ENCODE measurements at regions not wholly inside any gene's neighbourhood (a gene's known extent, or its start where the extent isn't known, plus 50 kb on each side); places are given as distances from the start of the nearest gene placed in this dataset.

DNA sequence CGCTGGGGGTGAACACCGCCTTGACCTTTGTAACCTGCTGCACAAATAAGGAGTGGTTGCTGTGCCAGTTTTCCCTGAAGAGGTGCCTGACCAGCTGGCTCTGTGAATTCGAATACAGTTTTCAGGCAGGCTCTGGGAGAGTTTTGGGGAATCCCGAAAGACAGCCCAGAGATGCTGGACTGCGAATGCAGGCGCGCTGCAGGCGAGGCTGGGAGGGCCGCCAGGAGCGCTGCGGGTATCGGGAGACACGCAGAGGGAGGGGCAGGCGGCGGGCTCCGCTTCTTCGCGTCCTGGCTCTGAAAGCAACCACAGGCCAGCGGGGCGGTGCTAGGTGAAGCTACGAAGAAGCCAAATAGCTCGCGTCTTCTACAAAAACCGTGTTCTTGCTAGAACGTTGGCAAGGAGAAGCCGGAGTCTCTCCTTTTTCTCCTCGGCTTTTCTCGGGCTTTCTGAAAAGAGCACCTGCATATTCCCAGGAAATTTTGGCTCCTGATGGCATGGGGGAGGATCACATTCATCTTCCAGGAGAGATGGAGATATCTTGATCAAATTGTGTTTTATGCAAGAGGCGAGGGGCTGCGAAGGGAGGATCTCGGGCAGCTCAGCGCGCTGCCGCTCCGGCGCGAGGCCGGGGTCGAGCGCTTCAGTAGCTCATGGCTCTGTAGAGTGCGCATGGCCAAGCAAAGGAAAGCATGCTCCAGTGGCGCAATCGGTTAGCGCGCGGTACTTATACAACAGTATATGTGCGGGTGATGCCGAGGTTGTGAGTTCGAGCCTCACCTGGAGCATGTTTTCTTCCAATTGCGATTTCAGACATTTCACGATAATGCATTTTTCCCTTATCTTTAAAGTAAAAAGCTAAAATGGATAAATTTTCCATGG, 158.1 kb upstream of the ZNF184 start:
- Histone ChIP-seq H3K4me1 (ENCODE audit: control insufficient read depth, extremely low read depth, insufficient read depth, low read length) (no peaks in the 10 kb centered on the region), H3K27ac (ENCODE audit: insufficient read depth, low read depth, low read length) (no peak overlapping the region), H3K9me3 (replicated peaks; ENCODE audit: control insufficient read depth, insufficient read depth, low read length) (no peaks in the 10 kb centered on the region), H3K4me2 (ENCODE audit: insufficient read depth, low read length) (peak overlapping the region; percentile 70), H3K4me3 (replicated peaks in 1 of 3; ENCODE audit: insufficient read depth in 1 of 3, low read depth in 1 of 3, low read length in 3 of 3) (peak overlapping the region; percentile 14 to 71 (median 69)), H4K20me1 (replicated peaks; ENCODE audit: control insufficient read depth, extremely low read depth, insufficient read depth, low read length) (no peaks in the 10 kb centered on the region), H3K9me1 (replicated peaks; ENCODE audit: control insufficient read depth, extremely low read depth, insufficient read depth, low read length) (no peaks in the 10 kb centered on the region), H2AFZ (ENCODE audit: low read depth, low read length) (peak overlapping the region; percentile 88), H3K27me3 (ENCODE audit: control insufficient read depth in 2 of 2, insufficient read depth in 2 of 2, low read length in 2 of 2) (no peaks in the 10 kb centered on the region), H3K79me2 (ENCODE audit: control insufficient read depth, insufficient read depth, low read length) (no peaks in the 10 kb centered on the region), H3K9ac (replicated peaks; ENCODE audit: extremely low read depth, insufficient read depth, low read length) (peak overlapping the region; percentile 8), H3K36me3 (ENCODE audit: control insufficient read depth in 2 of 2, extremely low read depth in 1 of 2, insufficient read depth in 2 of 2, low read length in 2 of 2) (no peaks in the 10 kb centered on the region)
- TSS peak; percentile 100 for BruUV-seq (replicated peaks)
- intact Hi-C loops (cut with micrococcal nuclease) (no loop called here), dilution Hi-C loops (cut with MboI; ENCODE audit: extremely low pct_ligation_motif_present, low sequenced_read_pairs) (no loop called here)
- ChIA-PET POLR2A (no interaction called here), CTCF (interaction anchor here (0.8 kb wide), 1 partner anchor 22 kb away, joined by 3 read pairs; no protein-coding TSS in a partner anchor)
- FAIRE-seq (peak; percentile 49), DNase-seq (ENCODE audit: low read depth, low spot score) (peak; percentile 41)
- TF ChIP-seq MYC (IDR thresholded peaks at IDR 0.05; ENCODE audit: low read depth, low read length) (peak; percentile 11), FOS (IDR thresholded peaks at IDR 0.05; ENCODE audit: borderline replicate concordance, insufficient read depth, low read length) (no peak), JUN (IDR thresholded peaks at IDR 0.05; ENCODE audit: borderline replicate concordance, insufficient read depth, insufficient read length, low read depth) (no peak), POLR2A (IDR thresholded peaks at IDR 0.05; ENCODE audit: low read depth, low read length) (no peak), POLR2AphosphoS5 (IDR thresholded peaks at IDR 0.05; ENCODE audit: insufficient read depth, low read depth, low read length) (no peak)
- TF ChIP-seq, protein P1, sequence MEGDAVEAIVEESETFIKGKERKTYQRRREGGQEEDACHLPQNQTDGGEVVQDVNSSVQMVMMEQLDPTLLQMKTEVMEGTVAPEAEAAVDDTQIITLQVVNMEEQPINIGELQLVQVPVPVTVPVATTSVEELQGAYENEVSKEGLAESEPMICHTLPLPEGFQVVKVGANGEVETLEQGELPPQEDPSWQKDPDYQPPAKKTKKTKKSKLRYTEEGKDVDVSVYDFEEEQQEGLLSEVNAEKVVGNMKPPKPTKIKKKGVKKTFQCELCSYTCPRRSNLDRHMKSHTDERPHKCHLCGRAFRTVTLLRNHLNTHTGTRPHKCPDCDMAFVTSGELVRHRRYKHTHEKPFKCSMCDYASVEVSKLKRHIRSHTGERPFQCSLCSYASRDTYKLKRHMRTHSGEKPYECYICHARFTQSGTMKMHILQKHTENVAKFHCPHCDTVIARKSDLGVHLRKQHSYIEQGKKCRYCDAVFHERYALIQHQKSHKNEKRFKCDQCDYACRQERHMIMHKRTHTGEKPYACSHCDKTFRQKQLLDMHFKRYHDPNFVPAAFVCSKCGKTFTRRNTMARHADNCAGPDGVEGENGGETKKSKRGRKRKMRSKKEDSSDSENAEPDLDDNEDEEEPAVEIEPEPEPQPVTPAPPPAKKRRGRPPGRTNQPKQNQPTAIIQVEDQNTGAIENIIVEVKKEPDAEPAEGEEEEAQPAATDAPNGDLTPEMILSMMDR (IDR thresholded peaks at IDR 0.05; ENCODE audit: extremely low read depth in 1 of 2, insufficient read depth in 1 of 2, low read depth in 1 of 2, low read length in 2 of 2), result peak; percentile 6 to 26

All from endothelial cell of umbilical vein (primary cell).